Calu3 (cell line): ENCODE measurements at regions not wholly inside any gene's neighbourhood (a gene's known extent, or its start where the extent isn't known, plus 50 kb on each side); places are given as distances from the start of the nearest gene placed in this dataset.

Experiments used
- BruUV-seq: library from RNA; stranded (reverse); fragments of 400-500 nt; replicated peaks from 2 replicates; lab custom pipeline; 2021; lab: Mats Ljungman, UMichigan
- CTCF ChIA-PET: fragments of 300-600 bp; sonication (Branson Sonifier 250); formaldehyde crosslinking; loops from one replicate; lab custom pipeline; 2022; ENCODE audit warnings: antibody characterized with exemption; lab: Charles Lee
- DNase-seq: peaks from one replicate; pipeline ENCODE4 v3.0.0; 2022
- H3K27ac Mint-ChIP-seq: one replicate; pipeline ENCODE4 v1.8.0; 2022; ENCODE audit warnings: mixed read lengths; ENCODE audit not compliant: unreplicated experiment
- H3K27me3 Mint-ChIP-seq: one replicate; pipeline ENCODE4 v1.8.0; 2022; ENCODE audit warnings: mixed read lengths; ENCODE audit not compliant: unreplicated experiment
- H3K36me3 Mint-ChIP-seq: one replicate; pipeline ENCODE4 v1.8.0; 2022; ENCODE audit warnings: mild to moderate bottlenecking, moderate library complexity, mixed read lengths; ENCODE audit not compliant: insufficient read depth, unreplicated experiment
- H3K4me1 Mint-ChIP-seq: one replicate; pipeline ENCODE4 v1.8.0; 2022; ENCODE audit warnings: mild to moderate bottlenecking, low read depth, mixed read lengths; ENCODE audit not compliant: unreplicated experiment
- H3K4me3 Mint-ChIP-seq: one replicate; pipeline ENCODE4 v1.8.0; 2022; ENCODE audit warnings: mild to moderate bottlenecking, low read depth, moderate library complexity, mixed read lengths; ENCODE audit not compliant: unreplicated experiment
- H3K9me3 Mint-ChIP-seq: one replicate; pipeline ENCODE4 v1.8.0; 2022; ENCODE audit warnings: low read depth, mixed read lengths; ENCODE audit not compliant: unreplicated experiment
- CTCF ChIP-seq: fragments of 200-600 bp; IDR thresholded peaks from one replicate; pipeline ENCODE4 v1.8.0; 2022; ENCODE audit warnings: antibody characterized with exemption; ENCODE audit not compliant: unreplicated experiment
- intact Hi-C: fragments of 100-400 bp; cut with micrococcal nuclease; formaldehyde crosslinking; loops from one replicate; pipeline ENCODE4 v1.10.0; 2022; ENCODE audit not compliant: unreplicated experiment

GRCh38 chr16:73464834-73465233 is 416.9 kb upstream of the ZFHX3 start:
- no peak for TF ChIP-seq CTCF
- peaks cover 70% of the 10 kb centered on the region for H3K27me3 Mint-ChIP-seq
- H3K27ac Mint-ChIP-seq = no peak overlapping the region
- H3K36me3 Mint-ChIP-seq = no peaks in the 10 kb centered on the region
- no peaks in the 10 kb centered on the region for H3K4me1 Mint-ChIP-seq
- no peak overlapping the region for H3K4me3 Mint-ChIP-seq
- peaks cover 2% of the 10 kb centered on the region for H3K9me3 Mint-ChIP-seq
- intact Hi-C loops = no loop called here
- BruUV-seq = no TSS peak
- DNase-seq = no peak
- CTCF ChIA-PET = no interaction called here

GRCh38 chr16:73459586-73459985 is 411.7 kb upstream of the ZFHX3 start:
- no peak overlapping the region for H3K4me3 Mint-ChIP-seq
- CTCF ChIA-PET = no interaction called here

GRCh38 chr16:73457851-73458250 is 409.9 kb upstream of the ZFHX3 start:
- H3K36me3 Mint-ChIP-seq = no peaks in the 10 kb centered on the region
- H3K9me3 Mint-ChIP-seq = peaks cover 4% of the 10 kb centered on the region
- no TSS peak for BruUV-seq
- no peak overlapping the region for H3K27ac Mint-ChIP-seq
- CTCF ChIA-PET = no interaction called here
- no peaks in the 10 kb centered on the region for H3K4me1 Mint-ChIP-seq
- intact Hi-C loops = no loop called here
- TF ChIP-seq CTCF = no peak
- DNase-seq = no peak
- no peak overlapping the region for H3K4me3 Mint-ChIP-seq
- peaks cover 16% of the 10 kb centered on the region for H3K27me3 Mint-ChIP-seq

More at GRCh38 chr16:73459586-73459985, 411.7 kb upstream of the ZFHX3 start:
- H3K4me1 Mint-ChIP-seq = no peaks in the 10 kb centered on the region
- no peak for TF ChIP-seq CTCF
- no peak for DNase-seq
- intact Hi-C loops = no loop called here
- H3K36me3 Mint-ChIP-seq = no peaks in the 10 kb centered on the region
- no TSS peak for BruUV-seq
- peaks cover 24% of the 10 kb centered on the region for H3K27me3 Mint-ChIP-seq
- no peak overlapping the region for H3K27ac Mint-ChIP-seq
- H3K9me3 Mint-ChIP-seq = peaks cover 7% of the 10 kb centered on the region

GRCh38 chr16:73448970-73449369 is 401.0 kb upstream of the ZFHX3 start:
- Mint-ChIP-seq H3K4me3 (no peak overlapping the region), H3K27ac (no peak overlapping the region), H3K27me3 (peaks cover 18% of the 10 kb centered on the region), H3K9me3 (peaks cover 12% of the 10 kb centered on the region), H3K4me1 (no peaks in the 10 kb centered on the region), H3K36me3 (no peaks in the 10 kb centered on the region)
- intact Hi-C loops = no loop called here
- DNase-seq = no peak
- CTCF ChIA-PET = interaction anchor here (0.6 kb wide), 1 partner anchor 52 kb away, joined by 3 read pairs; no protein-coding TSS in a partner anchor
- no peak for TF ChIP-seq CTCF
- BruUV-seq = no TSS peak
